A673 (cell line): ENCODE measurements at regions not wholly inside any gene's neighbourhood (a gene's known extent, or its start where the extent isn't known, plus 50 kb on each side); places are given as distances from the start of the nearest gene placed in this dataset.

Experiments
- EZH2 ChIP-seq: fragments of 200-600 bp; sonication (generic); IDR thresholded peaks from 2 replicates; pipeline ENCODE4 v1.6.1; 2017; ENCODE audit warnings: borderline replicate concordance, low read depth, mild to moderate bottlenecking, mixed read lengths, antibody characterized with exemption, low read length; ENCODE audit not compliant: poor library complexity, severe bottlenecking
- TF ChIP-seq, protein P1 (sequence below): fragments of 300-800, 200-600 bp; sonication (generic); conservative IDR thresholded peaks from 2 replicates; pipeline ENCODE4 v1.5.1; 2017; ENCODE audit warnings: low read depth, mild to moderate bottlenecking, antibody characterized with exemption, low read length, moderate library complexity, mixed read lengths

DNA sequence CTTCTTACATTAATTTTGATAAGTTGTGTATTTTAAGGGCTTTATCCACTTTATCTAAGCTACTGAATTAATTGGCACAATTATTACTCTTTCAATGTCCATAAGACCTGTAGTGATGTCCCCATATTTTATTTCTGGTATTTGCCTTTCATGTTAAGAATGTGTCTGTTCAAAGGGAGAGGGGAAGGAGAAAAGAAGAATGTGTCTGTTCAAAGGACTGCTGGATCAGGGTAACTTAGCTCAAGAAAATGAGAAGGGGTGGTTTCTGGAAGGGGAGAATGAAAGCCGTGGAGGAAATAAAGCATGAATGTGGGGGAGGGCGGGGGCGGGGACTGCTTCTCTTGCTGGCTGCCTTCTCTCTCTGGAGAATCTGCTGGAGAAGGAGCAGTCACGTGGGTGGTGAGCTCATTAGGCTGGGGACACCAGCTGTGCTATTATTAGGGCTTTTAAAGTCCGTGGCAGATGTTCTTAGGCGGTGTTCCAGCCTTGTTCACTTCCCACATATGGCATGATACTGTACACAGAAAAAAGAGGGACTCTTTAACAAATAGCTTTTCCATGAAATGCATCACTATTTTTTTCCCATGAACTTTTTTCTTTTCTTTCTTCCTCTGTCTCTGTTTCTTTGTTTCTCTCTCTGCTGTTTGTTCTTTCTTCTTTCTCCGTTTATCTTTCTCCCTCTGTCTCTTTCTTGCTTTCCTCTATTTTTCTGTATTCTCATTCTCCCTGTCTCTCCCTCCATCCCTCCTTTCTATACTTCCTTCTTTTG lies 63.7 kb upstream of the ULK4 start:
- TF ChIP-seq, protein P1, sequence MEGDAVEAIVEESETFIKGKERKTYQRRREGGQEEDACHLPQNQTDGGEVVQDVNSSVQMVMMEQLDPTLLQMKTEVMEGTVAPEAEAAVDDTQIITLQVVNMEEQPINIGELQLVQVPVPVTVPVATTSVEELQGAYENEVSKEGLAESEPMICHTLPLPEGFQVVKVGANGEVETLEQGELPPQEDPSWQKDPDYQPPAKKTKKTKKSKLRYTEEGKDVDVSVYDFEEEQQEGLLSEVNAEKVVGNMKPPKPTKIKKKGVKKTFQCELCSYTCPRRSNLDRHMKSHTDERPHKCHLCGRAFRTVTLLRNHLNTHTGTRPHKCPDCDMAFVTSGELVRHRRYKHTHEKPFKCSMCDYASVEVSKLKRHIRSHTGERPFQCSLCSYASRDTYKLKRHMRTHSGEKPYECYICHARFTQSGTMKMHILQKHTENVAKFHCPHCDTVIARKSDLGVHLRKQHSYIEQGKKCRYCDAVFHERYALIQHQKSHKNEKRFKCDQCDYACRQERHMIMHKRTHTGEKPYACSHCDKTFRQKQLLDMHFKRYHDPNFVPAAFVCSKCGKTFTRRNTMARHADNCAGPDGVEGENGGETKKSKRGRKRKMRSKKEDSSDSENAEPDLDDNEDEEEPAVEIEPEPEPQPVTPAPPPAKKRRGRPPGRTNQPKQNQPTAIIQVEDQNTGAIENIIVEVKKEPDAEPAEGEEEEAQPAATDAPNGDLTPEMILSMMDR: no peak
- no peak for TF ChIP-seq EZH2
